ENCODE measurements at regions not wholly inside any gene's neighbourhood (a gene's known extent, or its start where the extent isn't known, plus 50 kb on each side); places are given as distances from the start of the nearest gene placed in this dataset.

GRCh38 chr11:114892381-114893197, 214.3 kb downstream of the NXPE2 start:
- no peaks in the 10 kb centered on the region for H3K27me3 ChIP-seq (replicated peaks)
- no peak overlapping the region for H3K4me3 ChIP-seq (ENCODE audit: low read depth, low read length)
- in situ Hi-C loops (cut with HindIII; ENCODE audit: low pct_ligation_motif_present, low sequenced_read_pairs), result no loop called here
- TF ChIP-seq CTCF (IDR thresholded peaks at IDR 0.05; ENCODE audit: low read depth, low read length, missing control alignments), result peak; percentile 26
- no peak overlapping the region for H3K27ac ChIP-seq
- DNase-seq, result no peak
- H3K36me3 ChIP-seq (replicated peaks), result no peaks in the 10 kb centered on the region

- no peak for TF ChIP-seq CTCF (IDR thresholded peaks at IDR 0.05; ENCODE audit: low read depth, low read length, missing control alignments)
- H3K4me3 ChIP-seq (ENCODE audit: low read depth, low read length), result no peak overlapping the region
- no peak for DNase-seq
- no peak overlapping the region for H3K27ac ChIP-seq
- in situ Hi-C loops (cut with HindIII; ENCODE audit: low pct_ligation_motif_present, low sequenced_read_pairs), result no loop called here
- H3K36me3 ChIP-seq (replicated peaks), result no peaks in the 10 kb centered on the region
- H3K27me3 ChIP-seq (replicated peaks), result no peaks in the 10 kb centered on the region
These were observed 215.0 kb downstream of the NXPE2 start for GRCh38 chr11:114893329-114893728.

GRCh38 chr11:114896594-114896993, 218.3 kb downstream of the NXPE2 start:
- Histone ChIP-seq H3K4me3 (ENCODE audit: low read depth, low read length) (no peak overlapping the region), H3K36me3 (replicated peaks) (no peaks in the 10 kb centered on the region), H3K27ac (no peak overlapping the region), H3K27me3 (replicated peaks) (no peaks in the 10 kb centered on the region)
- in situ Hi-C loops (cut with HindIII; ENCODE audit: low pct_ligation_motif_present, low sequenced_read_pairs), result no loop called here
- no peak for DNase-seq
- no peak for TF ChIP-seq CTCF (IDR thresholded peaks at IDR 0.05; ENCODE audit: low read depth, low read length, missing control alignments)

- DNase-seq, result no peak
- in situ Hi-C loops (cut with HindIII; ENCODE audit: low pct_ligation_motif_present, low sequenced_read_pairs), result no loop called here
- Histone ChIP-seq H3K27me3 (replicated peaks) (no peaks in the 10 kb centered on the region), H3K36me3 (replicated peaks) (no peaks in the 10 kb centered on the region), H3K4me3 (ENCODE audit: low read depth, low read length) (no peak overlapping the region), H3K27ac (no peak overlapping the region)
- no peak for TF ChIP-seq CTCF (IDR thresholded peaks at IDR 0.05; ENCODE audit: low read depth, low read length, missing control alignments)
These were observed 231.5 kb downstream of the NXPE2 start for GRCh38 chr11:114909866-114910265.

GRCh38 chr11:114912826-114913225, 234.5 kb downstream of the NXPE2 start:
- in situ Hi-C loops (cut with HindIII; ENCODE audit: low pct_ligation_motif_present, low sequenced_read_pairs), result no loop called here
- H3K36me3 ChIP-seq (replicated peaks), result no peaks in the 10 kb centered on the region
- no peak overlapping the region for H3K27ac ChIP-seq
- no peaks in the 10 kb centered on the region for H3K27me3 ChIP-seq (replicated peaks)
- no peak for DNase-seq
- no peak overlapping the region for H3K4me3 ChIP-seq (ENCODE audit: low read depth, low read length)
- no peak for TF ChIP-seq CTCF (IDR thresholded peaks at IDR 0.05; ENCODE audit: low read depth, low read length, missing control alignments)

Measured in brain microvascular endothelial cell (primary cell).